Lower leg skin (tissue), 4 donors: ENCODE measurements at regions not wholly inside any gene's neighbourhood (a gene's known extent, or its start where the extent isn't known, plus 50 kb on each side); places are given as distances from the start of the nearest gene placed in this dataset.
"Not testable (repeated sequence)": the region's sequence is repeated elsewhere in the genome, so short reads cannot be mapped to it uniquely, and the experiment has no call there.

ENCODE experiments used
- DNase-seq, 2 donors: peaks; one replicate each; pipeline ENCODE4 v3.0.0-alpha.2; 2019; ENCODE audit warnings: low spot score in 2 of 2
- H3K4me3 ChIP-seq: fragments of 200-600 bp; sonication (generic); 2 replicates; pipeline ENCODE4 v1.5.1; 2017; ENCODE audit warnings: mild to moderate bottlenecking, low read depth; ENCODE audit not compliant: poor library complexity, severe bottlenecking
- POLR2A ChIP-seq, 2 donors: fragments of 450-650 bp; IDR thresholded peaks; one replicate each; pipeline ENCODE4 v1.6.1; 2016 to 2017; ENCODE audit warnings: antibody characterized with exemption in 2 of 2, mild to moderate bottlenecking in 1 of 2, moderate library complexity in 1 of 2
- WGBS, 2 donors: methylation state at CpG; one replicate each; pipeline ENCODE4 v1.1.5; 2018; 5-methylcytosine and 5-hydroxymethylcytosine counted together
- intact Hi-C: fragments of 100-400 bp; cut with DNase I; formaldehyde crosslinking; loops from one replicate; pipeline ENCODE4 v1.15.0; 2023; ENCODE audit warnings: low total_unique reads
- TF ChIP-seq, protein P1 (sequence below), 3 donors: fragments of 450-650 bp; IDR thresholded peaks; one replicate each; pipeline ENCODE4 v1.5.1; 2016; ENCODE audit warnings: antibody characterized with exemption in 3 of 3, mild to moderate bottlenecking in 3 of 3, moderate library complexity in 2 of 3

DNA sequence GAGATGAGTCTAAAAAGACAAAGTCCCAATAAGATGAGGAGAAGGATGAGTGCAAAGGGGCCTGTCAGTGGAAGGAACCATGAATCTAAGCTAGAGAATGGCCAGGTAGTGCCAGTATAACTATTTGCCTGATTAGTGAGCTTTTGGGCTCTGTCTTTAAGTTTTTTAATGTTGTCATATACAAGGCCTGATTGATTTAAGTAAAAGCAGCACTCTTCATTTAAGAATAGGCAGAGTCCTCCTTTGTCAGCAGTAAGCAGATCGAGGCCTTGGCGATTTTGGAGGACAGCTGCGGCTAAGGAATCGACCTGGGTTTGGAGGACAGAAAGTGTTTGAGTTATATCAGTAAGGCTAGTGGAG lies 753.4 kb upstream of the ADGRB3 start:
- 88 to 89% methylated on average over 4 of the region's 4 CpGs for WGBS, 2 donors
- intact Hi-C loops: no loop called here
- TF ChIP-seq, protein P1, sequence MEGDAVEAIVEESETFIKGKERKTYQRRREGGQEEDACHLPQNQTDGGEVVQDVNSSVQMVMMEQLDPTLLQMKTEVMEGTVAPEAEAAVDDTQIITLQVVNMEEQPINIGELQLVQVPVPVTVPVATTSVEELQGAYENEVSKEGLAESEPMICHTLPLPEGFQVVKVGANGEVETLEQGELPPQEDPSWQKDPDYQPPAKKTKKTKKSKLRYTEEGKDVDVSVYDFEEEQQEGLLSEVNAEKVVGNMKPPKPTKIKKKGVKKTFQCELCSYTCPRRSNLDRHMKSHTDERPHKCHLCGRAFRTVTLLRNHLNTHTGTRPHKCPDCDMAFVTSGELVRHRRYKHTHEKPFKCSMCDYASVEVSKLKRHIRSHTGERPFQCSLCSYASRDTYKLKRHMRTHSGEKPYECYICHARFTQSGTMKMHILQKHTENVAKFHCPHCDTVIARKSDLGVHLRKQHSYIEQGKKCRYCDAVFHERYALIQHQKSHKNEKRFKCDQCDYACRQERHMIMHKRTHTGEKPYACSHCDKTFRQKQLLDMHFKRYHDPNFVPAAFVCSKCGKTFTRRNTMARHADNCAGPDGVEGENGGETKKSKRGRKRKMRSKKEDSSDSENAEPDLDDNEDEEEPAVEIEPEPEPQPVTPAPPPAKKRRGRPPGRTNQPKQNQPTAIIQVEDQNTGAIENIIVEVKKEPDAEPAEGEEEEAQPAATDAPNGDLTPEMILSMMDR (IDR thresholded peaks at IDR 0.05): no peak
- no peak for TF ChIP-seq POLR2A (IDR thresholded peaks at IDR 0.05)
- no peak for DNase-seq
- no peak overlapping the region for H3K4me3 ChIP-seq

DNA sequence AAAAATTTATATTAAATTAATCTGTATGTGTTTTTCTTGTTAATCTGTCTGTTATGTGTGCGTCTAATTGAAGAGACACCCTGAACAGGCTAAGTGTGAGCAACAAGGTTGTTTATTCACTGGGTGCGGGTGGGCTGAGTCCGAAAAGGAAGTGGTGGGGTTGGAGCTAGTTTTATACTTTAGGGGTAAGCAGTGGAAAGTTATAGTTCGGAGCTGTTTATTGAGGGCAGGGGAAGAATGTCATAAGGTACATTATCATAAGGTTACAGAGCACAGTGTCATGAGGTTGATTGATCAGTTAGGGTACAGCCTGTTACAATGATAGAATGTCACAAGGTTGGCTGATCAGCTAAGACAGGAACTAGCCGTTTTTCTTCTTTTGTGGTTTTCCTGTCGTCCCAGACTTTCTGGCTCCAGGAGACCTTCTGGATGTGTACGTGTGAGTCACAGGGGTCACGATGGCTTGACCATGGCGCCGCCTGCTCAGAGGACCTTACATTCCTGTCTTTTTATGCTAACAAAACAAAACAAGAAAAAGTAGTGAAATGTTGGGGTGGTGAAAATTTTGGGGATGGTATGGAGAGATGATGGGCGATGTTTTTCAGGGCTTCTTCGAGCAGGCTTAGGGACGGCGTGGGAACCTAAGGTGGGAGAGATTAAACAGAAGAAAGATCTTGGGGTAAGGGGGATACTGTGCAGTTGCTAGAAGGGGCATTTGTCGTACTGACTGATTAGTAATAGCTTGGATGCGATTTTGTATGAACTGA lies 754.0 kb upstream of the ADGRB3 start:
- 88 to 91% methylated on average over 16 of the region's 16 CpGs for WGBS, 2 donors
- TF ChIP-seq, protein P1 (IDR thresholded peaks at IDR 0.05): no peak
- intact Hi-C loops: no loop called here
- DNase-seq: no peak
- no peak overlapping the region for H3K4me3 ChIP-seq

DNA sequence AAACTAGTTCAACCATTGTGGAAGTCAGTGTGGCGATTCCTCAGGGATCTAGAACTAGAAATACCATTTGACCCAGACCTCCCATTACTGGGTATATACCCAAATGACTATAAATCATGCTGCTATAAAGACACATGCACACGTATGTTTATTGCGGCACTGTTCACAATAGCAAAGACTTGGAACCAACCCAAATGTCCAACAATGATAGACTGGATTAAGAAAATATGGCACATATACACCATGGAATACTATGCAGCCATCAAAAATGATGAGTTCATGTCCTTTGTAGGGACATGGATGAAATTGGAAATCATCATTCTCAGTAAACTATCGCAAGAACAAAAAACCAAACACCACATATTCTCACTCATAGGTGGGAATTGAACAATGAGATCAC lies 754.7 kb upstream of the ADGRB3 start:
- 88 to 100% methylated on average over 1 to 3 of the region's 4 CpGs for WGBS, 2 donors

DNA sequence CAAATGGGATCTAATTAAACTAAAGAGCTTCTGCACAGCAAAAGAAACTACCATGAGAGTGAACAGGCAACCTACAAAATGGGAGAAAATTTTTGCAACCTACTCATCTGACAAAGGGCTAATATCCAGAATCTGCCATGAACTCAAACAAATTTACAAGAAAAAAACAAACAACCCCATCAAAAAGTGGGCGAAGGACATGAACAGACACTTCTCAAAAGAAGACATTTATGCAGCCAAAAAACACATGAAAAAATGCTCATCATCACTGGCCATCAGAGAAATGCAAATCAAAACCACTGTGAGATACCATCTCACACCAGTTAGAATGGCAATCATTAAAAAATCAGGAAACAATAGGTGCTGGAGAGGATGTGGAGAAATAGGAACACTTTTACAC lies 755.2 kb upstream of the ADGRB3 start:
- H3K4me3 ChIP-seq, DNase-seq, intact Hi-C loops: not testable (repeated sequence)
- 100% methylated on average over 1 of the region's 1 CpG; no CpG with 5 or more reads in 1 of the 2 donors for WGBS, 2 donors

More for the DNA sequence above, 754.7 kb upstream of the ADGRB3 start:
- intact Hi-C loops, H3K4me3 ChIP-seq, DNase-seq: not testable (repeated sequence)

DNA sequence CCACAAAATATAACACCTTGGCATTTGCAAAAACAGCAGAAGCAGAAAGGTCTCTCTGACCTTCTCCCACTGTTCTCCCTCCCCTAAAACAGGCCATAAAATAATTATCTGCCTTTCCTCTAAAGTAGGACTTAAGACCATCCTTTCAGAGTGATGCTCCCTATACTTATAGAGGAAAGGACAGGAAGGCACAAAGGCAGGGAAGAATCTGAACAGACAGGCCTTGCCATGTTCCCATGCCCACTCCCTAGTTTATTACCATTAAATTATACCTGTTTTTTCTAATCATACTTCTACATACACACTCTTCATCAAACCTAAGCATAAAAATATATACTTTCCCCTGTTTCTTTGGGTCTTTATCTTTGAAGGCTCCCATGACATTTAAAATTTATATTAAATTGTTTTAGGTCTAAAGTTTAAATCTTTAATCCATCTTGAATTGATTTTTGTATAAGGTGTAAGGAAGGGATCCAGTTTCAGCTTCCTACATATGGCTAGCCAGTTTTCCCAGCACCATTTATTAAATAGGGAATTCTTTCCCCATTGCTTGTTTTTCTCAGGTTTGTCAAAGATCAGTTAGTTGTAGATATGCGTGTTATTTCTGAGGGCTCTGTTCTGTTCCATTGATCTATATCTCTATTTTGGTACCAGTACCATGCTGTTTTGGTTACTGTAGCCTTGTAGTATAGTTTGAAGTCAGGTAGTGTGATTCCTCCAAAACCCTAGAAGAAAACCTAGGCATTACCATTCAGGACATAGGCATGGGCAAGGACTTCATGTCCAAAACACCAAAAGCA lies 755.8 kb upstream of the ADGRB3 start:
- DNase-seq, intact Hi-C loops, H3K4me3 ChIP-seq: not testable (repeated sequence)
- WGBS, 2 donors: 94% methylated on average over 1 of the region's 1 CpG

DNA sequence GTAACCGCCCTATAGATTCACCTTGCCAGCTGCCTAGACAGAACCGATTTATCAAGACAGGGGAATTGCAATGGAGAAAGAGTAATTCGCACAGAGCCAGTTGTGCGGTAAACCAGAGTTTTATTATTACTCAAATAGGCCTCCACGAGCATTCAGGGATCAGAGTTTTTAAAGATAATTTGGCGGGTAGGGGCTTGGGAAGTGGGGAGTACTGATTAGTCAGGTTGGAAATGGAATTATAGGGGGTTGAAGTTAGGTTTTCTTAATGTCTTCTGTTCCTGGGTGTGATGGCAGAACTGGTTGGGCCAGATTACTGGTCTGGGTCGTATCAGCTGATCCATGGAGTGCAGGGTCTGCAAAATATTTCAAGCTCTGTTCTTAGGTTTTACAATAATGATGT lies 756.9 kb upstream of the ADGRB3 start:
- WGBS, 2 donors: 87 to 88% methylated on average over 7 of the region's 7 CpGs
- DNase-seq, H3K4me3 ChIP-seq, intact Hi-C loops: not testable (repeated sequence)

DNA sequence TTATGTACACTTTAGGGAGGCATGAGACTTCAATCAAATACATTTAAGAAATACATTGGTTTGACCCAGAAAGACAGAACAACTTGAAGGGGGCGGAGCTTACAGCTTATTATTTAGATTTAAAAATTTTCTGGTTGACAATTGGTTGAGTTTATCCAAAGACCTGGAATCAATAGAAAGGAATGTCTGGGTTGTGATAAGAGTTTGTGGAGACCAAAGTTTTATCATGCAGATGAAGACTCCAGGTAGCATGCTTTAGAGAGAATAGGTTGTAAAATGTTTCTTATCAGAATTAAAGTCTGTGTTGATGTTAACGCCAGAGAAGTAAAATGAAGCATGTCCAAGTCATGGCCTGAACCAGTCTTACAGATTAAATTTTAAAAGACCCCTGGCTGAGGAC lies 757.8 kb upstream of the ADGRB3 start:
- no peak for TF ChIP-seq POLR2A (IDR thresholded peaks at IDR 0.05)
- TF ChIP-seq, protein P1 (IDR thresholded peaks at IDR 0.05): no peak
- no peak for DNase-seq

More for the DNA sequence above, 757.8 kb upstream of the ADGRB3 start:
- 87 to 88% methylated on average over 2 of the region's 2 CpGs for WGBS, 2 donors
- H3K4me3 ChIP-seq: no peak overlapping the region
- intact Hi-C loops: no loop called here
